ENCODE measurements at regions not wholly inside any gene's neighbourhood (a gene's known extent, or its start where the extent isn't known, plus 50 kb on each side); places are given as distances from the start of the nearest gene placed in this dataset.

DNA sequence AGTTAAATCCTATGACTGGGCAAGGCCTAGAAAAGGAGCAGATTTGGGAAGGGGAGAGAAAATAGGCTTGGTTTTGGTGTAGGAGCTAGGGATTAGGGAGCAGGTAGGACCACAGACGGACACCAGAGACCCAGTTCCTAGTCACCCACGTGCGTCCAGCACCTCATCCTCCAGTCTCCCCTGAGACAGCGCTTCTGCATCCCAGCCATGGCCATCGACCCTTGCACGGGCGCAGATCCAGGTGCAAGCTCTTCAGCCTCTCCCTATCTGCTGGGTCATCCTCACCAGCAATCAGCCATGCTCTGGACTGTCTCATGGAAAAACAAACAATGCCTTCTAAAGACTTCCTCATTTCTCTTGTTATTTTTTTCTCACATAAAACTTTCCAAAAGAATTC lies 246.8 kb upstream of the RAB6C start:
- no peak for TF ChIP-seq POLR2A (conservative IDR thresholded peaks at IDR 0.05)
- no peak for TF ChIP-seq RCOR1 (IDR thresholded peaks at IDR 0.05; ENCODE audit: borderline replicate concordance in 1 of 2, low read depth in 2 of 2, low read length in 2 of 2)
- TF ChIP-seq ZC3H4 (CRISPR knock-in tag; IDR thresholded peaks at IDR 0.05; ENCODE audit: borderline replicate concordance) = no peak
- TF ChIP-seq NRF1 (conservative IDR thresholded peaks at IDR 0.05 in 1 of 2, IDR thresholded peaks at IDR 0.05 in 1 of 2) = no peak
- TF ChIP-seq, protein P1, sequence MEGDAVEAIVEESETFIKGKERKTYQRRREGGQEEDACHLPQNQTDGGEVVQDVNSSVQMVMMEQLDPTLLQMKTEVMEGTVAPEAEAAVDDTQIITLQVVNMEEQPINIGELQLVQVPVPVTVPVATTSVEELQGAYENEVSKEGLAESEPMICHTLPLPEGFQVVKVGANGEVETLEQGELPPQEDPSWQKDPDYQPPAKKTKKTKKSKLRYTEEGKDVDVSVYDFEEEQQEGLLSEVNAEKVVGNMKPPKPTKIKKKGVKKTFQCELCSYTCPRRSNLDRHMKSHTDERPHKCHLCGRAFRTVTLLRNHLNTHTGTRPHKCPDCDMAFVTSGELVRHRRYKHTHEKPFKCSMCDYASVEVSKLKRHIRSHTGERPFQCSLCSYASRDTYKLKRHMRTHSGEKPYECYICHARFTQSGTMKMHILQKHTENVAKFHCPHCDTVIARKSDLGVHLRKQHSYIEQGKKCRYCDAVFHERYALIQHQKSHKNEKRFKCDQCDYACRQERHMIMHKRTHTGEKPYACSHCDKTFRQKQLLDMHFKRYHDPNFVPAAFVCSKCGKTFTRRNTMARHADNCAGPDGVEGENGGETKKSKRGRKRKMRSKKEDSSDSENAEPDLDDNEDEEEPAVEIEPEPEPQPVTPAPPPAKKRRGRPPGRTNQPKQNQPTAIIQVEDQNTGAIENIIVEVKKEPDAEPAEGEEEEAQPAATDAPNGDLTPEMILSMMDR (IDR thresholded peaks at IDR 0.05 in 2 of 3, conservative IDR thresholded peaks at IDR 0.05 in 1 of 3; ENCODE audit: insufficient read depth in 2 of 3, low read depth in 1 of 3, low read length in 3 of 3) = no peak
